ENCODE measurements at regions not wholly inside any gene's neighbourhood (a gene's known extent, or its start where the extent isn't known, plus 50 kb on each side); places are given as distances from the start of the nearest gene placed in this dataset.
"Not testable (repeated sequence)": the region's sequence is repeated elsewhere in the genome, so short reads cannot be mapped to it uniquely, and the experiment has no call there.

DNA sequence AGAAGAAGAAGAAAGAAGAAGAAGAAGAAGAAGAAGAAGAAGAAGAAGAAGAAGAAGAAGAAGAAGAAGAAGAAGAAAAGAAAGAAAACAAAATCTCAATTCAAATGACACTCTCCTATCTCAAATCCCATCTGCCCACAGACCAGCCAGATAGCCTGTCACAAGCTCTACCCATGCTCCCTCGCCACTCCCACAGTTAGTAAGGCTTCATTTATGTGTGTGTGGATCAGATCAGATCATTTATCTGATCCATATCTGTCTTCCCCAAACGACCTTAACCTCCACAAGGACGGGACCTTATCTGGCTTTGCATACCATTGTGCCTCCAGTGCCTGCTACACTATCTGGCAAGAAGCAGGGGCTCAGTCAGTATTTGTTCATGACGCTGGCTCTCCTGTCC is 81.9 kb upstream of the RREB1 start (continued):
- TF ChIP-seq, protein P1, sequence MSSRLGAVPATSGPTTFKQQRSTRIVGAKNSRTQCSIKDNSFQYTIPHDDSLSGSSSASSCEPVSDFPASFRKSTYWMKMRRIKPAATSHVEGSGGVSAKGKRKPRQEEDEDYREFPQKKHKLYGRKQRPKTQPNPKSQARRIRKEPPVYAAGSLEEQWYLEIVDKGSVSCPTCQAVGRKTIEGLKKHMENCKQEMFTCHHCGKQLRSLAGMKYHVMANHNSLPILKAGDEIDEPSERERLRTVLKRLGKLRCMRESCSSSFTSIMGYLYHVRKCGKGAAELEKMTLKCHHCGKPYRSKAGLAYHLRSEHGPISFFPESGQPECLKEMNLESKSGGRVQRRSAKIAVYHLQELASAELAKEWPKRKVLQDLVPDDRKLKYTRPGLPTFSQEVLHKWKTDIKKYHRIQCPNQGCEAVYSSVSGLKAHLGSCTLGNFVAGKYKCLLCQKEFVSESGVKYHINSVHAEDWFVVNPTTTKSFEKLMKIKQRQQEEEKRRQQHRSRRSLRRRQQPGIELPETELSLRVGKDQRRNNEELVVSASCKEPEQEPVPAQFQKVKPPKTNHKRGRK (tag; IDR thresholded peaks at IDR 0.05): peak; percentile 93
- TF ChIP-seq TEAD1 (CRISPR knock-in tag; IDR thresholded peaks at IDR 0.05) (peak in 1 of 2 experiments; percentile 71; a peak in 1 of 4 replicates), ZNF121 (CRISPR knock-in tag; conservative IDR thresholded peaks at IDR 0.05) (no peak), CTBP1 (IDR thresholded peaks at IDR 0.05; ENCODE audit: borderline replicate concordance) (peak; percentile 31; the same call in 1 of the 2 replicates), ZNF165 (CRISPR knock-in tag; IDR thresholded peaks at IDR 0.05; ENCODE audit: borderline replicate concordance) (peak; percentile 49; the same call in 1 of the 2 replicates)

DNA sequence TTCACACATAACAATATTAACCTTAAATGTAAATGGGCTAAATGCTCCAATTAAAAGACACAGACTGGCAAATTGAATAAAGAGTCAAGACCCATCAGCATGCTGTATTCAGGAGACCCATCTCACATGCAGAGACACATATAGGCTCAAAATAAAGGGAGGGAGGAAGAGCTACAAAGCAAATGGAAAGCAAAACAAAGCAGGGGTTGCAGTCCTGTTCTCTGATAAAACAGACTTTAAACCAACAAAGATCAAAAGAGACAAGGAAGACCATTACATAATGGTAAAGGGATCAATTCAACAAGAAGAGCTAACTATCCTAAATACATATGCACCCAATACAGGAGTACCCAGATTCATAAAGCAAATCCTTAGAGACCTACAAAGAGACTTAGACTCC is 78.8 kb upstream of the RREB1 start:
- BruUV-seq (replicated peaks); in situ Hi-C loops (cut with MboI); intact Hi-C loops (cut with micrococcal nuclease); H3K9me3 ChIP-seq (replicated peaks; ENCODE audit: control insufficient read depth, insufficient read depth, low read depth, low read length); ATAC-seq; DNase-seq (ENCODE audit: extremely low read depth in 1 of 4, low spot score in 3 of 4); FAIRE-seq; H3K27ac ChIP-seq (ENCODE audit: extremely low read depth, low read depth, low read length); H3K9me1 ChIP-seq (ENCODE audit: control insufficient read depth, insufficient read depth, low read length); H3K79me2 ChIP-seq (ENCODE audit: control insufficient read depth, insufficient read depth, low read length); H2AFZ ChIP-seq (ENCODE audit: low read depth, low read length); H3K36me3 ChIP-seq (ENCODE audit: control insufficient read depth, insufficient read depth, low read length); H3K4me3 ChIP-seq; H3K4me1 ChIP-seq (replicated peaks in 1 of 2; ENCODE audit: control insufficient read depth in 2 of 2, insufficient read depth in 2 of 2, low read length in 2 of 2); CTCF ChIA-PET (ENCODE audit: low intra/inter-chr PET ratio); H3K27me3 ChIP-seq (ENCODE audit: control insufficient read depth in 2 of 2, insufficient read depth in 2 of 2, low read length in 2 of 2); H3K4me2 ChIP-seq (ENCODE audit: insufficient read depth, low read length); H4K20me1 ChIP-seq (replicated peaks; ENCODE audit: control insufficient read depth, insufficient read depth, low read length); H3K9ac ChIP-seq (ENCODE audit: insufficient read depth in 1 of 2, low read depth in 2 of 2, low read length in 2 of 2): not testable (repeated sequence)
- POLR2A ChIA-PET: interaction anchor here (0.6 kb wide), 1 partner anchor 122 kb away, joined by 3 read pairs; no protein-coding TSS in a partner anchor

All from K562 (cell line).